ENCODE measurements at regions not wholly inside any gene's neighbourhood (a gene's known extent, or its start where the extent isn't known, plus 50 kb on each side); places are given as distances from the start of the nearest gene placed in this dataset.

DNA sequence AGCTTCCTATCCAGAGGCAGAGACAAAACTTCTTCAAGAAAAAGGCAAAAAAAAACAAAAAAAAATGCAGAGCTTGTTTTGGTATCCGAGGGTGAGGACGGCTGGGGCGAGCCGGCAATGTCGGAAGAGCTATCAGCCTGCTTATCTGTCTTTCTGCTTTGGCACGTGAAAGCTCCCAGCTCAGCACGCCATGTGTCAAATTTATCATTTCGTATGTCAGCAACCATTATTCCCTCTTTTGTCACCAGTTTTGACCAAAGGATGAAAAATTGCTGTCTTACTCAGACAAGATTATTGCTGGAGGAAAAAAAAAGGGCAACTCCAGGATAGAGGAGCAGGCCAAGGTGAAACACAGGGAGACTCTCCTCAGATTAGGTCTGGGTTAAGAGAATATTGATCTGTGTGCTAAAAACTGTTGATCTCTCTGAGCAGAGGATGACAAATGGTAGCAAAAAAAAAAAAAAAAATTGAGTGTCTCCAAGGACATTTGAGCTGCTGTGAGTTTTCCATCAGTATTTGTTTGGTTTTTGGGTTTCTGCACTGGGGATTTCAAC, 532.0 kb upstream of the POU3F3 start:
- TF ChIP-seq, protein P1, sequence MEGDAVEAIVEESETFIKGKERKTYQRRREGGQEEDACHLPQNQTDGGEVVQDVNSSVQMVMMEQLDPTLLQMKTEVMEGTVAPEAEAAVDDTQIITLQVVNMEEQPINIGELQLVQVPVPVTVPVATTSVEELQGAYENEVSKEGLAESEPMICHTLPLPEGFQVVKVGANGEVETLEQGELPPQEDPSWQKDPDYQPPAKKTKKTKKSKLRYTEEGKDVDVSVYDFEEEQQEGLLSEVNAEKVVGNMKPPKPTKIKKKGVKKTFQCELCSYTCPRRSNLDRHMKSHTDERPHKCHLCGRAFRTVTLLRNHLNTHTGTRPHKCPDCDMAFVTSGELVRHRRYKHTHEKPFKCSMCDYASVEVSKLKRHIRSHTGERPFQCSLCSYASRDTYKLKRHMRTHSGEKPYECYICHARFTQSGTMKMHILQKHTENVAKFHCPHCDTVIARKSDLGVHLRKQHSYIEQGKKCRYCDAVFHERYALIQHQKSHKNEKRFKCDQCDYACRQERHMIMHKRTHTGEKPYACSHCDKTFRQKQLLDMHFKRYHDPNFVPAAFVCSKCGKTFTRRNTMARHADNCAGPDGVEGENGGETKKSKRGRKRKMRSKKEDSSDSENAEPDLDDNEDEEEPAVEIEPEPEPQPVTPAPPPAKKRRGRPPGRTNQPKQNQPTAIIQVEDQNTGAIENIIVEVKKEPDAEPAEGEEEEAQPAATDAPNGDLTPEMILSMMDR (IDR thresholded peaks at IDR 0.05 in 2 of 3, conservative IDR thresholded peaks at IDR 0.05 in 1 of 3; ENCODE audit: borderline replicate concordance in 1 of 3, insufficient read depth in 1 of 3, low read depth in 2 of 3, low read length in 2 of 3), result no peak
- TF ChIP-seq POLR2A (IDR thresholded peaks at IDR 0.05; ENCODE audit: borderline replicate concordance, extremely low read depth, insufficient read depth, insufficient read length) (no peak), CEBPB (IDR thresholded peaks at IDR 0.05; ENCODE audit: low read depth) (no peak), POLR2AphosphoS5 (IDR thresholded peaks at IDR 0.05; ENCODE audit: low read depth, low read length) (no peak), RAD21 (IDR thresholded peaks at IDR 0.05; ENCODE audit: low read depth) (no peak), EZH2 (IDR thresholded peaks at IDR 0.05) (no peak), SP1 (IDR thresholded peaks at IDR 0.05; ENCODE audit: low read depth) (no peak), YY1 (IDR thresholded peaks at IDR 0.05; ENCODE audit: extremely low read depth, insufficient replicate concordance, low read depth, low read length) (no peak), ZNF274 (IDR thresholded peaks at IDR 0.05; ENCODE audit: low read depth, low read length) (no peak), FOSL1 (IDR thresholded peaks at IDR 0.05; ENCODE audit: low read depth) (no peak)
- TF ChIP-seq, protein P2, sequence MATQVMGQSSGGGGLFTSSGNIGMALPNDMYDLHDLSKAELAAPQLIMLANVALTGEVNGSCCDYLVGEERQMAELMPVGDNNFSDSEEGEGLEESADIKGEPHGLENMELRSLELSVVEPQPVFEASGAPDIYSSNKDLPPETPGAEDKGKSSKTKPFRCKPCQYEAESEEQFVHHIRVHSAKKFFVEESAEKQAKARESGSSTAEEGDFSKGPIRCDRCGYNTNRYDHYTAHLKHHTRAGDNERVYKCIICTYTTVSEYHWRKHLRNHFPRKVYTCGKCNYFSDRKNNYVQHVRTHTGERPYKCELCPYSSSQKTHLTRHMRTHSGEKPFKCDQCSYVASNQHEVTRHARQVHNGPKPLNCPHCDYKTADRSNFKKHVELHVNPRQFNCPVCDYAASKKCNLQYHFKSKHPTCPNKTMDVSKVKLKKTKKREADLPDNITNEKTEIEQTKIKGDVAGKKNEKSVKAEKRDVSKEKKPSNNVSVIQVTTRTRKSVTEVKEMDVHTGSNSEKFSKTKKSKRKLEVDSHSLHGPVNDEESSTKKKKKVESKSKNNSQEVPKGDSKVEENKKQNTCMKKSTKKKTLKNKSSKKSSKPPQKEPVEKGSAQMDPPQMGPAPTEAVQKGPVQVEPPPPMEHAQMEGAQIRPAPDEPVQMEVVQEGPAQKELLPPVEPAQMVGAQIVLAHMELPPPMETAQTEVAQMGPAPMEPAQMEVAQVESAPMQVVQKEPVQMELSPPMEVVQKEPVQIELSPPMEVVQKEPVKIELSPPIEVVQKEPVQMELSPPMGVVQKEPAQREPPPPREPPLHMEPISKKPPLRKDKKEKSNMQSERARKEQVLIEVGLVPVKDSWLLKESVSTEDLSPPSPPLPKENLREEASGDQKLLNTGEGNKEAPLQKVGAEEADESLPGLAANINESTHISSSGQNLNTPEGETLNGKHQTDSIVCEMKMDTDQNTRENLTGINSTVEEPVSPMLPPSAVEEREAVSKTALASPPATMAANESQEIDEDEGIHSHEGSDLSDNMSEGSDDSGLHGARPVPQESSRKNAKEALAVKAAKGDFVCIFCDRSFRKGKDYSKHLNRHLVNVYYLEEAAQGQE (IDR thresholded peaks at IDR 0.05; ENCODE audit: low read depth), result no peak
- TF ChIP-seq, protein P3, sequence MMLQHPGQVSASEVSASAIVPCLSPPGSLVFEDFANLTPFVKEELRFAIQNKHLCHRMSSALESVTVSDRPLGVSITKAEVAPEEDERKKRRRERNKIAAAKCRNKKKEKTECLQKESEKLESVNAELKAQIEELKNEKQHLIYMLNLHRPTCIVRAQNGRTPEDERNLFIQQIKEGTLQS (IDR thresholded peaks at IDR 0.05), result no peak
- TF ChIP-seq, protein P4, sequence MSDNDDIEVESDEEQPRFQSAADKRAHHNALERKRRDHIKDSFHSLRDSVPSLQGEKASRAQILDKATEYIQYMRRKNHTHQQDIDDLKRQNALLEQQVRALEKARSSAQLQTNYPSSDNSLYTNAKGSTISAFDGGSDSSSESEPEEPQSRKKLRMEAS (IDR thresholded peaks at IDR 0.05), result no peak
- TF ChIP-seq, protein P5, sequence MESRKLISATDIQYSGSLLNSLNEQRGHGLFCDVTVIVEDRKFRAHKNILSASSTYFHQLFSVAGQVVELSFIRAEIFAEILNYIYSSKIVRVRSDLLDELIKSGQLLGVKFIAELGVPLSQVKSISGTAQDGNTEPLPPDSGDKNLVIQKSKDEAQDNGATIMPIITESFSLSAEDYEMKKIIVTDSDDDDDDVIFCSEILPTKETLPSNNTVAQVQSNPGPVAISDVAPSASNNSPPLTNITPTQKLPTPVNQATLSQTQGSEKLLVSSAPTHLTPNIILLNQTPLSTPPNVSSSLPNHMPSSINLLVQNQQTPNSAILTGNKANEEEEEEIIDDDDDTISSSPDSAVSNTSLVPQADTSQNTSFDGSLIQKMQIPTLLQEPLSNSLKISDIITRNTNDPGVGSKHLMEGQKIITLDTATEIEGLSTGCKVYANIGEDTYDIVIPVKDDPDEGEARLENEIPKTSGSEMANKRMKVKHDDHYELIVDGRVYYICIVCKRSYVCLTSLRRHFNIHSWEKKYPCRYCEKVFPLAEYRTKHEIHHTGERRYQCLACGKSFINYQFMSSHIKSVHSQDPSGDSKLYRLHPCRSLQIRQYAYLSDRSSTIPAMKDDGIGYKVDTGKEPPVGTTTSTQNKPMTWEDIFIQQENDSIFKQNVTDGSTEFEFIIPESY (IDR thresholded peaks at IDR 0.05; ENCODE audit: extremely low read depth, insufficient replicate concordance, low read length), result no peak
